Activated T-helper 1 cell treated with anti-CD3 and anti-CD28 coated beads, Interleukin-12 subunit alpha, Interleukin-12 subunit beta, Interleukin-2, Interleukin-4 antibody, amounts not matched to agents 30 ng/mL and 10 ng/mL and 1 ng/mL, durations not matched to agents 14 hours and 24 hours and 36 hours (primary cell): ENCODE measurements at regions not wholly inside any gene's neighbourhood (a gene's known extent, or its start where the extent isn't known, plus 50 kb on each side); places are given as distances from the start of the nearest gene placed in this dataset.
"Not testable (repeated sequence)": the region's sequence is repeated elsewhere in the genome, so short reads cannot be mapped to it uniquely, and the experiment has no call there.

ENCODE experiments used
- DNase-seq: peaks from one replicate; pipeline ENCODE4 v3.0.0; 2021; ENCODE audit warnings: low spot score
- H3K27ac Mint-ChIP-seq: one replicate; pipeline ENCODE4 v1.8.0; 2021; ENCODE audit warnings: mild to moderate bottlenecking, mixed read lengths
- H3K27me3 Mint-ChIP-seq: one replicate; pipeline ENCODE4 v1.8.0; 2022; ENCODE audit warnings: mild to moderate bottlenecking, moderate library complexity, mixed read lengths; ENCODE audit not compliant: insufficient read depth
- H3K36me3 Mint-ChIP-seq: one replicate; pipeline ENCODE4 v1.8.0; 2021; ENCODE audit warnings: low read depth, mixed read lengths
- H3K4me1 Mint-ChIP-seq: one replicate; pipeline ENCODE4 v1.8.0; 2021; ENCODE audit warnings: low read depth, mixed read lengths
- H3K4me3 Mint-ChIP-seq: one replicate; pipeline ENCODE4 v1.8.0; 2021; ENCODE audit warnings: mild to moderate bottlenecking, moderate library complexity, mixed read lengths
- H3K9me3 Mint-ChIP-seq: one replicate; pipeline ENCODE4 v1.8.0; 2021; ENCODE audit warnings: mixed read lengths
- intact Hi-C: fragments of 100-400 bp; cut with micrococcal nuclease; formaldehyde crosslinking; loops from one replicate; pipeline ENCODE4 v1.15.1; 2024

GRCh38 chr20:30811885-30812671 lies 445.4 kb upstream of the DEFB115 start:
- H3K36me3 Mint-ChIP-seq: no peaks in the 10 kb centered on the region
- intact Hi-C loops: no loop called here
- no peak overlapping the region for H3K4me3 Mint-ChIP-seq
- H3K4me1 Mint-ChIP-seq: no peaks in the 10 kb centered on the region
- peaks cover 3% of the 10 kb centered on the region for H3K27me3 Mint-ChIP-seq
- H3K27ac Mint-ChIP-seq: no peak overlapping the region
- peaks cover 16% of the 10 kb centered on the region for H3K9me3 Mint-ChIP-seq
- no peak for DNase-seq

GRCh38 chr20:30812739-30813411 lies 444.6 kb upstream of the DEFB115 start:
- no peaks in the 10 kb centered on the region for H3K4me1 Mint-ChIP-seq
- no peaks in the 10 kb centered on the region for H3K36me3 Mint-ChIP-seq
- H3K27me3 Mint-ChIP-seq: peaks cover 3% of the 10 kb centered on the region
- no peak for DNase-seq
- H3K9me3 Mint-ChIP-seq: peaks cover 16% of the 10 kb centered on the region
- H3K27ac Mint-ChIP-seq: no peak overlapping the region
- intact Hi-C loops: no loop called here
- H3K4me3 Mint-ChIP-seq: no peak overlapping the region

DNA sequence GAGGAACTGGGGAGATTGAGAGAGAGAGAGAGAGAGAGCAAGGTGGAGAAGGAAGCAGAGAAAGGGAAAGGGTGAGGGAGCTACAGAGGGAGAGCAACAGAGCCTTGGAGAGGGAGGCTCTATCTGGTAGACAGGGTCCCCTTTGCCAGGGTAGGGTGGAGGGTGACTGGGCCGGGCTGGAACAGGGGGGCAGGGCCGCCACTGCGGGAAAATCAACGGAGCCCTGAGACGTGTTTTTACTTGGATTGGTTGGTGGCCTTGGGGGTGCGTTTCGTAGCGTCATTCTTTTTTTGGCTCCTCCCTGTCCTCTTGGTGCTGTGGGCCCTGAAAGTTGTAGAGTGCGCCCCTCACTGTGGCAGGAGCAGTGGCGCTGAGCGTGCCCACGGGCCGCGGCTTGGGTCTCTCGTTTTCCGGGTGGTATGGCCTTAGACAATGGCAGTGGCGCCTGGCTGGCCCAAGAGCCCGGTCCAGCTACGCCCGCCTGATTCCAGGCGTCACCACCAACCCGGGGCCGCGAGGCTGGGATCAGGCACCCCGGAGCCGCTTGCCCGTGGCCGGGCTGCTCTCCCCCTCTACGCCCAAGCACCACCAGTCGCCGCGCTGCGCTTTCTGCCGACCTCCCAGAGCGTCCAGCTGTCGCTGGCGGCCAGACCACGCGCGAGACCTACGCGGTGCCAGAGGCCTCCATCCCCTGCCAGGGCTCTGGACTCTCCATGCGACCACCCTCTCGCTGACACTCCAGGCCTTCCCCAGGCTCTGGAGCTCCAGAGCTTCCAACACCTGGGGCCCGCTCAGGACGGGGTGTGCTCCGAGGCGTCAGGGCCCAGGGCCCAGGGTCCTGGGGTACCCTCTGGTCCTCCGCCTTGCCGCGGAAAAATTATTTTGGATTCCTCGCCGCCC lies 443.8 kb upstream of the DEFB115 start:
- H3K4me1 Mint-ChIP-seq, H3K27ac Mint-ChIP-seq, H3K27me3 Mint-ChIP-seq, H3K4me3 Mint-ChIP-seq, intact Hi-C loops, DNase-seq, H3K36me3 Mint-ChIP-seq: not testable (repeated sequence)
- H3K9me3 Mint-ChIP-seq: peaks cover 16% of the 10 kb centered on the region

GRCh38 chr20:30814312-30814639 lies 443.2 kb upstream of the DEFB115 start:
- H3K27ac Mint-ChIP-seq, H3K36me3 Mint-ChIP-seq, H3K4me3 Mint-ChIP-seq, intact Hi-C loops, DNase-seq, H3K4me1 Mint-ChIP-seq, H3K27me3 Mint-ChIP-seq: not testable (repeated sequence)
- peaks cover 16% of the 10 kb centered on the region for H3K9me3 Mint-ChIP-seq

GRCh38 chr20:30815027-30815576 lies 442.4 kb upstream of the DEFB115 start:
- H3K4me1 Mint-ChIP-seq, H3K27ac Mint-ChIP-seq, H3K36me3 Mint-ChIP-seq, intact Hi-C loops, H3K27me3 Mint-ChIP-seq, DNase-seq, H3K4me3 Mint-ChIP-seq: not testable (repeated sequence)
- peaks cover 16% of the 10 kb centered on the region for H3K9me3 Mint-ChIP-seq

GRCh38 chr20:30815577-30816181 lies 441.8 kb upstream of the DEFB115 start:
- no peaks in the 10 kb centered on the region for H3K4me1 Mint-ChIP-seq
- H3K4me3 Mint-ChIP-seq: no peak overlapping the region
- peaks cover 16% of the 10 kb centered on the region for H3K9me3 Mint-ChIP-seq
- H3K27me3 Mint-ChIP-seq: peaks cover 3% of the 10 kb centered on the region
- intact Hi-C loops: no loop called here
- DNase-seq: no peak
- no peak overlapping the region for H3K27ac Mint-ChIP-seq
- H3K36me3 Mint-ChIP-seq: no peaks in the 10 kb centered on the region

DNA sequence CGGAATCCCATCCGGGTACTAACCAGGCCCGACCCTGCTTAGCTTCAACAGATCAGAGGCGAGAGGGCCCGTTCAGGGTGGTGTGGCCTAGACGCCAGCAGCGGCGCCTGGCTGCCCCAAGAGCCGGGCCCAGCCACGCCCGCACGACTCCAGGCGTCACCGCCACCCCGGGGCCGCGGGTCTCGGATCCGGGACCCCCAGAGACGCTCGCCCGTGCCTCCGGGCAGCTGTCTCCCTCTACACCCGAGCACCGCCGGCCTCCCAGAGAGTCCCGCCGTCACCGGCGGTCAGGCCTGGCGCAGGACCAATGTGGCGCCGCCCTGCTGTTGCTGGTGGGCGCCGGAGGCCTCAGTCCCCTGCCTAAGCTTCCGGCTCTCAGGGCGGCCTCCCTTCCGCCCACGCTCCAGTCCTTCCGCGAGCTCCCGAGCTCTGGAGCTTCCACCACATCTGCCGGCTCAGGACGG lies 441.2 kb upstream of the DEFB115 start:
- Mint-ChIP-seq H3K36me3 (no peaks in the 10 kb centered on the region), H3K27ac (no peak overlapping the region), H3K9me3 (peaks cover 16% of the 10 kb centered on the region), H3K27me3 (peaks cover 3% of the 10 kb centered on the region), H3K4me3 (no peak overlapping the region), H3K4me1 (no peaks in the 10 kb centered on the region)
- DNase-seq: no peak
- intact Hi-C loops: no loop called here

DNA sequence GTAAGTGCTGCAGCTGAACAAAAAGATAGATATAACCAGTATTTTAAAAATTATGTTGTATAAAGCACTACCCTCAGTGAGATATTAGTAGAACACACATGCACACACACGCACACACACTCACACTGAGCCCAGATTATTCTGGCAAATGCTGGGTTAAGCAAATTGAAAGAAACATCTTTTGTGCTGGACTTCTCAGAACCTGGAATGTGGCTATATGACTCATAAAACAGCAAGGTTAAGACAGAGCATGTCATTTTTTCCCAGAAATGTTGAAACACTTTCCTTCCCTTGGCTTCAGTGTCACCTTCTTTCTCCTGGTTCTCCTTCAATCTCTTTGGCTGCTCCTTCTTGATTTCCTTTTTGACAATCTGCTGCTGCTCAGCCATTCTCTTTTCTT lies 435.8 kb upstream of the DEFB115 start:
- H3K9me3 Mint-ChIP-seq, H3K36me3 Mint-ChIP-seq, DNase-seq, H3K27me3 Mint-ChIP-seq, H3K27ac Mint-ChIP-seq, intact Hi-C loops, H3K4me1 Mint-ChIP-seq, H3K4me3 Mint-ChIP-seq: not testable (repeated sequence)

DNA sequence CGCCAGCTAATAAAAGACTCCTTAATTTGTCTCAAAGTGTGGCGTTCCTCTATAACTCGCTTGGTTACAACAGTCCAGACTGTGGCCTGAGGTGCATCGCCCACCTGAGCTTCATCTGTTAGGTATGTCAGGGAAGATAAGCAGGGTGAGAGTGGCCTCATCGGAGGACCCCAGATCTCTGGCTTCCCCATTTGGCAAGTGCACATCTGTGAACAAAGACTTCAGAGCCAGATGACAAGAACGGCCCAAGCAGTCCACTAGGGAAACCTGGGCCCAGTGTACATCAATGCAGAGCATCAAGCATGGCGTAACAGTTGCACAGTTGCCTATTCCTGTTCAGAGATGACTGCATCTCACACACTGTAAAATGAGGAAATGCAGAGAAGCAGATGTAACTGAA lies 432.8 kb upstream of the DEFB115 start:
- H3K4me1 Mint-ChIP-seq, H3K4me3 Mint-ChIP-seq, H3K36me3 Mint-ChIP-seq, intact Hi-C loops, DNase-seq, H3K27ac Mint-ChIP-seq, H3K27me3 Mint-ChIP-seq: not testable (repeated sequence)
- H3K9me3 Mint-ChIP-seq: peaks cover 29% of the 10 kb centered on the region

GRCh38 chr20:30845923-30846322 lies 411.5 kb upstream of the DEFB115 start:
- H3K27ac Mint-ChIP-seq, H3K27me3 Mint-ChIP-seq, intact Hi-C loops, H3K4me3 Mint-ChIP-seq, DNase-seq, H3K4me1 Mint-ChIP-seq, H3K36me3 Mint-ChIP-seq: not testable (repeated sequence)
- peaks cover 35% of the 10 kb centered on the region for H3K9me3 Mint-ChIP-seq

GRCh38 chr20:30868271-30868670 lies 389.2 kb upstream of the DEFB115 start:
- peaks cover 46% of the 10 kb centered on the region for H3K9me3 Mint-ChIP-seq
- H3K27me3 Mint-ChIP-seq, H3K27ac Mint-ChIP-seq, DNase-seq, intact Hi-C loops, H3K36me3 Mint-ChIP-seq, H3K4me3 Mint-ChIP-seq, H3K4me1 Mint-ChIP-seq: not testable (repeated sequence)

- H3K9me3 Mint-ChIP-seq: peaks cover 54% of the 10 kb centered on the region
- H3K4me1 Mint-ChIP-seq, DNase-seq, H3K36me3 Mint-ChIP-seq, intact Hi-C loops, H3K27ac Mint-ChIP-seq, H3K27me3 Mint-ChIP-seq, H3K4me3 Mint-ChIP-seq: not testable (repeated sequence)
Measured at GRCh38 chr20:30871127-30871526, 386.3 kb upstream of the DEFB115 start.
